ENCODE measurements at regions not wholly inside any gene's neighbourhood (a gene's known extent, or its start where the extent isn't known, plus 50 kb on each side); places are given as distances from the start of the nearest gene placed in this dataset.

- no peak overlapping the region for H3K27ac ChIP-seq
- no peak for TF ChIP-seq CTCF (conservative IDR thresholded peaks at IDR 0.05; ENCODE audit: low read depth)
- ChIA-PET POLR2A (ENCODE audit: low non-redundant PET) (no interaction called here), CTCF (interaction anchor here (0.6 kb wide), 1 partner anchor 552 kb away, joined by 3 read pairs; no protein-coding TSS in a partner anchor)
- no peak for DNase-seq (ENCODE audit: low spot score)
Measured at GRCh38 chr5:89280103-89281037, 397.4 kb upstream of the MEF2C start.

- TF ChIP-seq CTCF (conservative IDR thresholded peaks at IDR 0.05; ENCODE audit: low read depth), result no peak
- H3K27ac ChIP-seq, result no peak overlapping the region
- no peak for DNase-seq (ENCODE audit: low spot score)
- CTCF ChIA-PET, result no interaction called here
- POLR2A ChIA-PET (ENCODE audit: low non-redundant PET), result no interaction called here
Measured at GRCh38 chr5:89279391-89280036, 396.5 kb upstream of the MEF2C start.

GRCh38 chr5:89277816-89278215 lies 394.8 kb upstream of the MEF2C start:
- CTCF ChIA-PET, result no interaction called here
- no peak for TF ChIP-seq CTCF (conservative IDR thresholded peaks at IDR 0.05; ENCODE audit: low read depth)
- peak; percentile 51 for DNase-seq (ENCODE audit: low spot score)
- POLR2A ChIA-PET (ENCODE audit: low non-redundant PET), result no interaction called here
- no peak overlapping the region for H3K27ac ChIP-seq

- H3K27ac ChIP-seq, result no peak overlapping the region
- no peak for TF ChIP-seq CTCF (conservative IDR thresholded peaks at IDR 0.05; ENCODE audit: low read depth)
- ChIA-PET CTCF (interaction anchor here (0.5 kb wide), 1 partner anchor 235 kb away, joined by 3 read pairs; no protein-coding TSS in a partner anchor), POLR2A (ENCODE audit: low non-redundant PET) (no interaction called here)
- DNase-seq (ENCODE audit: low spot score), result peak; percentile 34
Measured at GRCh38 chr5:89276566-89277305, 393.8 kb upstream of the MEF2C start.

DNA sequence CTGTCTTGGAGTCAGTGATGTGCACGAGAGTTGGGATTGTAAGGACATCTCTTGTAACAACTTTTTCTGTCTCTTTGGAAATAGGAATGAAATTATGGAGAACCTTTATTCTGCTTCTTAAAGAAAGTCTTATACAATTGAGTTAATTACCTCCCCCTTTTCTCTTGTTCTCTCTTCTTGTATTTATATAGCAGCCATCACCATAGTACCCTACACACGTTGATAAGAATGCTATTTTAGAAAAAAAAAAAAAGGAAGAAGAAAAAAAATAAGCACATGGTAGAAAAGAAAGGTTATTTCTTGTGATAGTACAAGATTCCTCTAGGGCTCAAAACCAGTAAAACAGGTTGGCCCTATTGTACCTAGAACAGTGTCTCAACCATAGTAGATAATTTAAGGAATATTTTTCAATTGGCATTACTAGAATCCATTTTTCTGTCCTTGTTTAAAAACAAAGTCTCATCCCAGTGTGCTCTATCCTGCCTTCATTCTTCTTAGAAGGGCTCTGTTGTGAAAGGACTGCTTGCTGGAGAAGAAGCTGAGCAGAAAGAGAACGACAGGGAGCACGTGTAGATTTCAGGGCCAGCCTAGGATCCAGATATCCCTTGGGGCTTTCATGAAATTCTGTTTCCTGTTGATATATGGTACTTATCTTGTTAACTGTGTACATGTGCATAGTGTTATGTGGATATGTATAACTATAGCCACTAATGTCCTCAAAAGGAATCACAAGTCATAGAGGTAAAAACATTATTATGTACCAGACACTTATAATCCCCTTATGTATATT lies 392.3 kb upstream of the MEF2C start:
- no peak for DNase-seq (ENCODE audit: low spot score)
- POLR2A ChIA-PET (ENCODE audit: low non-redundant PET), result no interaction called here
- no peak for TF ChIP-seq CTCF (conservative IDR thresholded peaks at IDR 0.05; ENCODE audit: low read depth)
- H3K27ac ChIP-seq, result no peak overlapping the region
- CTCF ChIA-PET, result no interaction called here
